T47D (cell line): ENCODE measurements at regions not wholly inside any gene's neighbourhood (a gene's known extent, or its start where the extent isn't known, plus 50 kb on each side); places are given as distances from the start of the nearest gene placed in this dataset.
"Not testable (repeated sequence)": the region's sequence is repeated elsewhere in the genome, so short reads cannot be mapped to it uniquely, and the experiment has no call there.

Source experiments
- DNase-seq, 2 experiments: peaks; one replicate each; pipeline versions ENCODE4 v3.0.0 to v3.0.0-alpha.2; 2011 to 2012; ENCODE audit warnings: low read depth in 1 of 2, low spot score in 1 of 2
- JUND ChIP-seq: IDR thresholded peaks from 2 replicates; pipeline ENCODE4 v1.6.1; 2012; ENCODE audit warnings: low read depth
- in situ Hi-C: cut with HindIII; loops from 2 replicates; pipeline ENCODE4 v1.10.0; 2016; ENCODE audit warnings: low sequenced_read_pairs, low pct_unique_long_range_greater_than_20kb

GRCh38 chr2:17460371-17461086 is 57.7 kb downstream of the RAD51AP2 start:
- TF ChIP-seq JUND = no peak
- DNase-seq = no peak
- in situ Hi-C loops = no loop called here

DNA sequence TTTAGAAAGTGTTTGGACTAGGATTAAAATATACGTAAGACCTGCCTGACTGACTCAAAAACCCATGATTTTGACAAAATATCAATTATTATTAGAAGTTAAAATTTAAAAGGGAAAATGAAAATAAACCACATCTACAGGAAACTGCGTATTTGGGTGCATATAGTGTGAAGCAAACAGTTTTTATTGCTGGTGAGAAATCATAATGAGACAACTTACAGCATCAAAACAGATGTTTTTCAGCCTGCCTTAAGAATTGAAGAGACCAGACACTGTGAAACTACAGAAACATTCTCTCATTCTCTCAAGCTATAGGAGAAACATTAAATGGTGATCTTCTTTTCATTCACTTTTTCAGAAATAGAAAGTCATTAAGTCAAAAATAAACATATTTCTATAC is 62.9 kb downstream of the RAD51AP2 start:
- no peak for DNase-seq
- in situ Hi-C loops = no loop called here
- TF ChIP-seq JUND = no peak

DNA sequence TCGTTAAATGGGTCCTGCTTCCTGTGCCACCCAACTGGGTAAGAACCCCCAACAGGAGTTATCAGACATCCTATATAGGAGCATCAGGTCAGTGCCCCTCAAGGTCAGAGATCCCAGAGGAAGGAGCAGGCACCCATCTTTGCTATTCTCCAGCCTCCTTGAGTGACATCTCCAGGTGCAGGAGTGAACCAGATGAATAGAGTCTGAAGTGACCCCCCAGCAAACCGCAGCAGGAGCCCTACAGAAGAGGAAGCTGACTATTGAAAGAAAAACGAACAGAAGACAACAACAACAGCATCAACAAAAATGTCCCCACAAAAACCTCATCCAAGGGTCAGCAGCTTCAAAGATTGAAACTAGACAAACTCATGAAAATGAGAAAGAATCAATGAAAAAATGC is 72.0 kb downstream of the RAD51AP2 start:
- in situ Hi-C loops, DNase-seq: not testable (repeated sequence)

DNA sequence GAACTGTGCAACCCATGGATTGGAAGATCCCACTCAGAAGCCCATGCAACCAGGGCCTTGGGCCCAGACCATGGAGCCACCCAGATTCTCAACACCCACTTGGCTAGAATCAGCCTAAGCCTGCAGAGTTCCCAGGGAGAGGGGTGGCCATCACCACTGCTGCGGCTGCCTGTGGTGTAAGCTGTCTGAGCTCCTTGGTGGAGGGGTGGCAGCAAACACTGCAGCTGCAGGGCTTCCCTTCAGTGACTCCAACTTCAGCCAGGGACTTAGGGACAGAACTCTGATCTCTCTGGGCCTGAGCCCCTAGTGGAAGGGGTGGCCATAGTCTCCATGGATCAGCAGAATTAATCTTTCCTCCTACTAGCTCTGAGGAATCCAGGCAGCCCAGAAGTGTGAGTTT is 72.5 kb downstream of the RAD51AP2 start:
- in situ Hi-C loops = no loop called here
- TF ChIP-seq JUND = no peak
- no peak for DNase-seq

DNA sequence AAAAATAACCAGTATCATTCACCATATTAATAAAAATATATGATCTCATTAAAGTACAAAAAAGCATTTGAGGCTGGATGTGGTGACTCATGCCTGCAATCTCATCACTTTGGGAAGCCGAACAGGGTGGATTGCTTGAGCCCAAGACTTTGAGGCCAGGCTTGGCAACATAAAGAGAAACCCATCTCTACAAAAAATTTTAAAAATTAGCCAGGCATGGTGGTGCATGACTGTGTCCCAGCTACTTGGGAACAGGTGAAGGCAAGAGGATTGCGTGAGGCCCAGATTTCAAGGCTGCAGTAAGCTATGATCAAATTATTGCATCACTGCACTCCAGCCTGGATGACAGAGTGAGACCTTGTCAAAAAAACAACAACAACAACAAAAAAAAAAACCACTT is 75.9 kb downstream of the RAD51AP2 start:
- TF ChIP-seq JUND = no peak
- DNase-seq = no peak
- in situ Hi-C loops = no loop called here

- in situ Hi-C loops = no loop called here
- no peak for DNase-seq
- no peak for TF ChIP-seq JUND
Measured at GRCh38 chr2:17441790-17442189, 76.5 kb downstream of the RAD51AP2 start.

DNA sequence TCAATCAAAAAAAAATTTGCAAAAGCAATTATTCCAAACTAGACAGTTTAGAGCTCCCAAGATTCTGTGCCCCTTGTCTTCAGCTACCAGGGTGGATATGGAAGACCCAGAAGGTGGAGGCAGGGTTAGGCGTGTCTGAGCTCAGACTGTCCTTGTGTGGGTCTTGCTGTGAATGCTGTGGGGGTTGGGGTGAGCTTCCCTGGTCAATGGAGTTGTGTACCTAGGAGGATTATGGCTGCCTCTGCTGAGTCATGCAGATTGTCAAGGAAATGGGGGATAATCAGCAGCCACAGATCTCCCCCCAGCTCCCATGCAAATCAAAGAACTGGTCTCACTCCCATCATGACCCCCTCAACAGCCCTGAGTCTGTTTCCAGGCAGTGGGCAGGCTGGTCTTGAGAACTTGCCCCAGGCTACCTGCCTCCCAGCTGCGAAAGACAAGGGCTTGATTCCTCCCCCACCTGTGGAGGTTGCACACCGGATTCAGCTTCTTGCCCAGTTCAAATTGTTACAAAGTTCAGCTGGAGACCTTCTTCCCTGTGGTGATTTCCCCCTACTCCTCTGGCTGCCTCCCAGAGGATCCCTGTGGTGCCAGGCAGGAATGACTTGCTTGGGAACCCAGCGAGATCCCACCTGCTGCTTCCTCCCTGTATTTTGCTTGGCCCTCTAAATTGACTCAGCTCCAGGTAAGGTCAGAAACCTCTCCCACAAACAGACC is 77.0 kb downstream of the RAD51AP2 start:
- no peak for DNase-seq
- in situ Hi-C loops = no loop called here
- TF ChIP-seq JUND = no peak

GRCh38 chr2:17430326-17430725 is 87.9 kb downstream of the RAD51AP2 start:
- DNase-seq = no peak
- in situ Hi-C loops = no loop called here
- no peak for TF ChIP-seq JUND

DNA sequence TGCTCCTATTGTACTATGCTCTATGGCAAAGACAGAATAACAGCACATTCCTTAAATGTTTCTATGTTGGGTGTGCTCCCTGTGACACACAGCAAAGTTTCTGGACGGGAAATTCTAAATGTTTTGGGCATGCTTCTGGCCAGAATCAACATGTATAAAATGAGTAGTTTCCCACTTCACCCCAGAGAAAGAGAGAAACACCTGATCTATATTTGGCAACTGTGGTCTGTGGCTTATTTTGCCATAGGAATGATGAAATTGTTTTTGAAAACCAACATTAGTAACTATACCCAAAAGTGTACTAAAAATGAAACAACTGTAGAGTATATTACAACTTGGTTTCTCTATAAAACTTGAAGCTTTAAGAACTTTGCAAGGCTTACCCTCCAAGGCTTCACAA is 89.1 kb downstream of the RAD51AP2 start:
- in situ Hi-C loops = no loop called here
- DNase-seq = no peak
- TF ChIP-seq JUND = no peak

DNA sequence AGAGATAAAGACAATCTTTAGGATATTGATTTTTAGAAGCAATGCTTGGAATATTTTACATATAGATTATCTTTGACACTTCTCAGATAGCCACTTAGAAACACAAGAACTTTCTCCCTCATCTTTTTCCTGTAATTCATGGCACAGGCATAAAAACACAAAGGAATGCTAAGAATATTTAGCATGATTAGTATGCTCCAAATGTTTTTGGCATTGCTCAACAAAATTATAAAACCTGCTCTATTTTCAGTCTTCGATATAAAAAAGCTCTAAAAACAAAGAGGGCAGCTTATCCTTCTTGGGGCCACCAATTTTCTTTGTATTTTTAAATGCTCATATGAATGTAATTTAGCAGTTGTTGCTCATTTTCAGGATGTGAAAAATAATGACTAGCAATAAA is 90.8 kb downstream of the RAD51AP2 start:
- in situ Hi-C loops = no loop called here
- DNase-seq = no peak
- no peak for TF ChIP-seq JUND

DNA sequence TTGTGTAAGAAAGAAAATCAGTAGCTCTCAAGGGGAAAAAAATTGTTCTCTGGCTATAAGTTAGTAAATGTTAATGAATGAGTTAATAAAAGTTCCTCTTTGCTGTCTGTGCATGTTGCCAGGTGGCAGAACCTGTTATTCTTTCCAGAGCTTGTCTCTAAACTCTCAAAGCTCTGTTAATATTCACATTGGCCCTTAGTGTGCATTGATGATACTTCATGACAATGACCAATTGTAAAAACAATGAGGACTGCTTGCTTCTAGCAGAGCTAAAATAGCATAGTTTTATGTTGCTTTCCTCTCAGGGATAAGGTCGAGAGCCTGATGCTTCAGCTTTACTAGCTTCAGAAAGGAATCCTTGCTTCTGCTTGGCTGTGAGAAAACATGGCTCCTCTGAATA is 91.5 kb downstream of the RAD51AP2 start:
- DNase-seq = no peak
- TF ChIP-seq JUND = no peak
- in situ Hi-C loops = no loop called here

DNA sequence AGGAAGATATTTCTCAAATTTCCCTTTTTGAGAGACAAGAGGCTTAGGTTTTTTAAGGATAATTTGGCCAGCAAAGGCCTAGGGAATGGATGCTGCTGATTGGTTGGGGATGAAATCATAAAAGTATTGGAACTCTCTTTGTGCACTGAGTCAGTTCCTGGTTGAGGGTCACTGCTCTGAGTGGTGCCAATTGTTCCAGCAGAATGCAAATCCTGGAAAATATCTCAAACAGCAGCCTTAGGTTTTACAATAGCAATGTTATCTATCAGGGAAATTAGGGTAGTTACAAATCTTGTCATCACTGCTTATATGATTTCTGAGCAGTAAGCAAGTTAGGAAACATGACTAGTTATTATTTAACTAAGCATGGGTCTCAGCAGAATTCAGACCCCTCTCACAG is 96.2 kb downstream of the RAD51AP2 start:
- no peak for DNase-seq
- no peak for TF ChIP-seq JUND
- in situ Hi-C loops = no loop called here

- in situ Hi-C loops = no loop called here
- DNase-seq = no peak
- no peak for TF ChIP-seq JUND
Measured at GRCh38 chr2:17416884-17417391, 101.3 kb downstream of the RAD51AP2 start.
